Upper lobe of left lung (tissue), 4 donors: ENCODE measurements at regions not wholly inside any gene's neighbourhood (a gene's known extent, or its start where the extent isn't known, plus 50 kb on each side); places are given as distances from the start of the nearest gene placed in this dataset.
"Not testable (repeated sequence)": the region's sequence is repeated elsewhere in the genome, so short reads cannot be mapped to it uniquely, and the experiment has no call there.

Experiments
- CTCF ChIP-seq, 6 experiments: fragments of 450-650 bp in 4 of 6; fragments of 200-600 bp in 2 of 6; sonication (generic) in 2 of 6; IDR thresholded peaks; one replicate each; pipeline ENCODE4 v1.5.1; 2016 to 2019; ENCODE audit warnings: antibody characterized with exemption in 6 of 6
- EP300 ChIP-seq, 4 donors: sonication (generic); formaldehyde crosslinking; IDR thresholded peaks; one replicate each; pipeline ENCODE4 v1.5.1; 2017; ENCODE audit warnings: antibody characterized with exemption in 4 of 4, control low read depth in 2 of 4
- POLR2A ChIP-seq, 4 donors: fragments of 450-650 bp; IDR thresholded peaks; one replicate each; pipeline ENCODE4 v1.5.1; 2016 to 2017; ENCODE audit warnings: antibody characterized with exemption in 4 of 4, mild to moderate bottlenecking in 2 of 4
- POLR2AphosphoS5 ChIP-seq, 2 donors: sonication (generic); formaldehyde crosslinking; IDR thresholded peaks; one replicate each; pipeline ENCODE4 v1.5.1; 2017; ENCODE audit warnings: antibody characterized with exemption in 2 of 2

GRCh38 chr3:16077681-16078080, 96.8 kb upstream of the GALNT15 start:
- not testable (repeated sequence) for TF ChIP-seq CTCF, POLR2A, EP300, POLR2AphosphoS5 (IDR thresholded peaks at IDR 0.05)
